GM21390 (cell line): ENCODE measurements at regions not wholly inside any gene's neighbourhood (a gene's known extent, or its start where the extent isn't known, plus 50 kb on each side); places are given as distances from the start of the nearest gene placed in this dataset.

ENCODE experiments used
- ATAC-seq: cut with Tn5 transposase; IDR thresholded peaks from one replicate; pipeline ENCODE4 v1.9.1; 2021; ENCODE audit not compliant: unreplicated experiment

DNA sequence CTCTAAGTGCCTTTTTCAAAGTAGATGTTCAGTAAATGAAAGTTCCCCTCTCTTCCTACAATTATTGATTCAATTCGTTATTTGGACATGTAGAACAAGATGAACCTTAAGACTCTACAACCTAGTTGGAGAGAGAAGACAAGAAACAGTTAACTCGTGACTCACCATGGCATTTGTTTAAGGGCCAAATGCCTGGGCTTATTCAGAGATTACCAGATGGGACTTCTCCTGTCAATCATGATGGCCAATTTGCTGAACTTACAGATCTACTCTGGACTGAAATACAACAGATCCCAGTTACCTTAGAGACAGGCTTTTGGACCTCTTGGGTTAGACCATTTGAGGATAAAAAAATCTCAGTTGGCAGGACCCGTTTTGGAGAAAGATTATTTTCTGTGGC is 93.5 kb downstream of the C1orf94 start:
- no peak for ATAC-seq

DNA sequence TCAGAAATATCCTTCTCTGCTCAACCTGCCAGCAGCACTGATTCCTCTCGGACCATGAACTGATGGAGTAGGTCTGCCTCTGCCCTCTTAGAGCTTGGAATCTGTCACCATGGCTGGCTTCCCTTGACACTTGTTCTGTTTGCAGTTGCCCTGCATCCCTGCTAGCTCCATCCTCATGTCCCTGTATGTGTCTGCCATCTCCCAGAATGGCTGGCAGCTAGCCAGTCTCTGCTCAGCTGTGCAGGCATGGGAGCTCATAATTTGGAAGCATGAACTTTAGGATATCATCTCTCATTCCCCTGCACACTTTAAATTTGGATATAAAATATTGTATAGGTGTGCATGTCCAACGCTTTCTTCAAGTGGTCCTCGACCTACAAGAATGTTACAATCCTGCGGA is 95.4 kb downstream of the C1orf94 start:
- ATAC-seq = no peak

DNA sequence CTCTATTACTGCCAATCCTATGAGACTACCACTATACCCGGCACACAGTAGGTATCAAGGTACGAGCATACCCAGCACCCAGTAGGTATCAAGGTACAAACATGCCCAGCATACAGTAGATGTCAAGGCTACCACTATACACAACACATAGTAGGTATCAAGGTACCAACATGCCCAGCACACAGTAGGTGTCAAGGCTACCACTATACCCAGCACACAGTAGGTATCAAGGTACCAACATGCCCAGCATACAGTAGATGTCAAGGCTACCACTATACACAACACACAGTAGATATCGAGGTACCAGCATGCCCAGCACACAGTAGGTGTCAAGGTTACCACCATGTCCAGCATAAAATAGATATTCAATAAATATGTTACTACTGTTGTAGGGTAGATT is 98.4 kb downstream of the C1orf94 start:
- ATAC-seq = no peak

DNA sequence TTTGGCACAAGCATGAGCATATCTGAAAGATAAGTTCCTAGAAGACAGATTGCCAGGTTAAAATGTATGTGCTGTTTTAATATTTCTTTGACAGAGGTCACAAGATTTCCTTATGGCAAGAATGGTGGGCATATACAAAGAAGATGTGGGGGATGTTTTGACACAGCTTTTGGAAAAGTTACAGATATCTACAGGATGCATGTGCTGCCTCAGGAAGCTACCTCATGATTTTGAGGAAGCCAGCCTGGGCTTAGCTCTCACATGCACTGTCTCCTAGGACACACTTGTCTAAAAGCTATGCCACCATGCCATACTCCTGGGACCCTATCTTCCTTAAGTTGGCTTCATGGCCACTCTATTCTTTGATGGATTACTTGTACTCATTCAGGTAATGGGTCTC is 99.9 kb downstream of the C1orf94 start:
- no peak for ATAC-seq

DNA sequence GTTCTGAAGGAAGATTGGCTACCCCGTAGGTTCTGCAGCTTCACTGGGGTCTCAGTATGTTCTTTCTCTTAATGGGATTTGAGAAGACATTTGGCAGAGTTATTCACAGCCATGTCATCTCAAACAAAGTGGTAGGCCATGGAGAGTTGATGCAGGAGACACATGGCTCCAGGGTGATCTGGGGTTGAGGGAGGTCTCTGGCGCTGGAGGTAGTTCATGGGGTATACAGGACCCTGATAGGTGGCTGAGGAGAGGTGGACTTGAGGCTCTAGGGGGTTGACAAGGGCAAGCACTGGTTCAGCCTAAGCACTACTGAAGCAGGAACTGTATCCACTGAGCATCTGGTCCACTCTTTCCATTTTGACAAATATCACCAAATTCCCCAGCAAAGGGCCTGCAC is 100.4 kb downstream of the C1orf94 start:
- no peak for ATAC-seq

DNA sequence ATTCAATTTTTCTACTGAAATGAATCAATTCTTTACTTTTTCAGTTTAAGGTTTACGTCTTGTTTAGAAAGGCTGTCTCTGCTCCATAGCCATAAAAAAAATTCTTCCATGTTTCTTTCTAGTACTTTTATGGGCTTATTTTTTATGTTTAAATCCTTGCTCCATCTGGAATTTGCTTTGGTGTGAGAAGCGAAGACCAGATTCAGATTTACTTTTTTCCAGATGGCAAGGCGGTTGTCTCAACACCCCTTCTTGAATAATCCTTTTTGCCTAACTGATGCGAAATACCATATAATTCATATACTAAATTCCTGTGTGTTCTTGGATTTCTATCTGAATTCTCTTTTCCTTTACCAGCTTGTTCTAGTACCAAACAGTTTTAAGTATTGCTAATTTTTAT is 101.5 kb downstream of the C1orf94 start:
- no peak for ATAC-seq

DNA sequence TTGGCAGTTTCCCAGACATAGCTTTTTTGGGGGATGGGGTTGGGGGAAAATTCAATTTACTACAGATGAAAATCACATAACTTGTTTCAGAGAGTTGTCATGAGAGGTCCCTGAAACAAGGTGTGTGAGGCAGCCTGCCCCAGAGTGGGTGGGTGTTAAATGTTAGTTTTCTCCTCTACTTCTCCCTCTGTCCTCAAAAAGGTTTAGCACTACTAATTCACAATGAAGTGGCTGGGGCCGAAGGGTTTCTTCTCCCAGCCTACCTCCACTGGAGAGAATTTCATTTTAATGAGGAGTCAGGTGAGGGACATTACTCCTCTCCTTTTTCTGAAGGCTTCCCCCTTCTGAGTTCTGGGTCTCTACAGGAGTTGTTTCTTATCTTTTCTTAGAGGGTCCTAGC is 103.3 kb downstream of the C1orf94 start:
- ATAC-seq = no peak

DNA sequence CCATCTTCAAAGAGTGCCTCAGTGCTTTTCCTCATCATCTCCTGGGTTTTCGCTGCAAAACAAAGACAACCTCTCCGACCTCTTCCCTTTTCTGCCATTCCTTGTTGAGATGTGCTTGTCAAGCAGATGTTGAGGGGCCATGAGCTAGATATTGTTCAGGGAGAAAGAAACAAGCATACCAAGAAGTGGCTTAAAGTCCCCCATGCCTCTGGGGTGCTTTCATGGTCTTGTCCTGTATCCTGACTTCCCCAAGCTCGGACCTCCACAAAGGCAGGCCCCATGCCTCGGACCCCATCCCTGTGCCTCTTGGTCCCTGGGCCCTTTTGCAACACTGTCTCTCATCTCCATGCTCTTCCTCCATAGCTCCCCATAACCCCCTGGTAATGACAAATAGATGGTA is 103.8 kb downstream of the C1orf94 start:
- ATAC-seq = no peak

DNA sequence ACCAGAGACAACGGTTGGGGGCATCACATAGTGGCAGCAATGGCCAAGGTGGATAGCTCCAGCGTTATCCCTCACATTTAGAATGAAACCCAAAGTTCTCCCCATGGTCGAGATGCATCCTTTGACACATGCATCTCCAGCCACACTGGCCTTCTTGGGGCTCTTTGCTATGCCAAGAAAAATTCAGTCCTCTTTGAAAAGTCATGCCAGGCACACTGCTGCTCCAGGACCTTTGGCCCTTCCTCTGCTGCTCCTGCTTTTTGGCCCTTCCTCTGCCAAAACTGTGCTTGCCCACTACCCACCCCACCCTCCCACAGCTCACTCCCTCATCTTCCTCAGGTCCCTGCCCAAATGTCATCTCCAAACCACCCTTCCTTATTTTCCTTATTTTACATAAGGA is 106.4 kb downstream of the C1orf94 start:
- no peak for ATAC-seq

DNA sequence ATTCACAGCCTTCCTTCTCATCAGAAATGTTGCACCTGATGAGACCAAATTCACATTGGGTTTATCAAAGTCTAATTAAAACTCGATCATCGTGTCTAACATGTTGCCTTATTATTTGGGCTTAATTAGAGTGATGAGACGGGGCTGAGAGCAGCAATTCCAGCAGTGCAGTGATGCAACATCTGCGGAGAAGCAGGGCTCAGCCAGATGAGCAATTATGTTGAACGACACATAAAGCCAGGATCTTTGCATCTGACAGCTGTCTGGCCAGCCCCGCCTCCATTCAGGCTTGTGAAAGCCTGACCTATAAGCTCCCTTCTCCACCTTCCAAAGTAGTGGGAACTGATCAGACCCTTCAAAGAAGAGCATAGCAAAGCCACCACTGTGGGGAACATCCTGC is 109.8 kb downstream of the C1orf94 start:
- ATAC-seq = no peak

DNA sequence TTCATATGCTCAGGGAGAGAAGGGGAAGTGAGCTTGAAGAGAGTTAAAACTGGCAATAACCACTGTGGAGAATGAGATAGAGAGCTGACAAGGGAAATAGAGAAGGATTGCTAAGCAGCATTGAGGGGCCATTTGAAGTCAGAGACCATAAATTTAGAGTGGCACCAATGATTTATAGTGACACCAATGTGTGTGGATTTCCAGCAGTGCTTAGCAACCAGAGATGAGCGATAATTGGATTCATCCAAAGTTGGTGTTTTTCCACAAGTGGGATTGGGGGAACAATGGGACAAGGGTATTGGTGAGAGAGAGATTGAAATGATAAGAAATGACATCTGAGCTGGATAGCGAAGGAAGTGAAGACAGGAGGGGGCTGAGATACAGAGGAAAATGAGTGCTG is 114.1 kb downstream of the C1orf94 start:
- ATAC-seq = no peak

DNA sequence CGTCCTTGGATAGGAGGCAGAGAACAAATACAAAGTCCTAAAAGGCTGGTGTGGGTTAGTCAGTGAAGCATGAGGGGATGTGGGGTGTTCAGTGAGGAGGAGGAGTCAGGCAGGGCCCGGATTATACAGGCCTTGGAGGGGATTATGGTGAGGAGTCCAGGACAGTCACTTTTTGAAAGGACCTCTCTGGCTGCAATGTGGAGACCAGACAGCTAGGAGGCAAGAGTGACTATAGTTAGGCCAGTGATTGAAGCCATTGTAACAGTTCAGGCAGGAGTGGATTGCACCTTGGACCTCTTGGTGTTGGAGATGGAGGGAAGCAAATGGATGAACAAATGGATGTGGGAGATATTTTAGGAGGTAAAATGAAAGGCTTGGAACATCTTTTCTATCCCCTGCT is 115.8 kb downstream of the C1orf94 start:
- no peak for ATAC-seq

DNA sequence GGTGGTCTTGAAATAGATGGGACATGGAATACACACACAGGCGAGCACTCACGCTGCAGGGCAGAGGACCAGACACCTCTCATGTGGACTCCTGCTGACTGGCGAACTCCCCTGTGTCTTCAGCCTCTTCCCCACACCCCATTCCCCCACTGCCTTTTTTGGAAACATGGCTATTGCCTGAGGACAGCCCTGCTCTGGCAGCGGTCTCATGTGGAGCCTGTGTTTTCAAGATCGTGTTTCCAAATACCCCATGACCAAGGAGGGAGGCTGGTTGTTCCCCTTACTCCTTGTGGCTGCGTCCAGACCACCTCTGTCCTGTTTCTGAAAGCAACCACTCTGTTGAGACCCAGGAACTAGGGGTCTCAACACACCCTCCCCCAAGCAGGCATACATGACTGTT is 119.4 kb downstream of the C1orf94 start:
- no peak for ATAC-seq

DNA sequence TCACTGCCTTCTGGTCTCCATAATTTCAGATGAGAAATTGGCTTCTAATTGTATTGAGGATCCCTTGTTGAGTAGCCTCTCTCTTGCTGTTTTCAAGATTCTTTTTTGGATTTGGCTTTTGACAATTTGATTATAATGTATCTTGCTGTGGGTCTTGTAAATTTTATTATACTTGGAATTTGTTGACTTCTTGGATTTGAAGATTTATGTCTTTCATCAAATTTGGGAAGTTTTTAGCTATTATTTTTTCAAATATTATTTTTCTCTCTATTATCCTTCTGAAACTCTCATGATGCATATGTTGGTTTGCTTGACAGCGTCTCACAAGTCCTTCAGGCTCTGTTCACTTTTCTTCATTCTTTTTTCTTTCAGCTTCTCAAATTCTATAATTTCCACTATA is 126.1 kb downstream of the C1orf94 start:
- ATAC-seq = no peak

DNA sequence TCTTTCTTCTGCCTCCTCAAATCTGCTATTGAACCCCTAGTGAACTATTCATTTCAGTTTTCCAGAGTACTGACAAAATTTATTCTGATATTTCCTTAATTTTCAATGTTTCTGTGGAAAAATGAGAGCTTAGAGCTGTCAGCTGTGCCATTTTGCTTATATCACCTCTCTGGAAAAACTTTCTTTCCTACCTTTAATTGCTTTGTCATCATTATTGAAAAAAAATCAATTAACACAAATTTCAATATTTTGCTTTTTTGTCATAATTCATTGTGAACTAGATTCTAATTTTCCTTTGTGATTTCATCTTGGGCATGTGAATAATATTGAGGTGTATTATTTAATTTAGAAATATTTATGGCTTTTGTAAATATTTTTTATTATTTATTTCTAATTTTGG is 126.5 kb downstream of the C1orf94 start:
- no peak for ATAC-seq

DNA sequence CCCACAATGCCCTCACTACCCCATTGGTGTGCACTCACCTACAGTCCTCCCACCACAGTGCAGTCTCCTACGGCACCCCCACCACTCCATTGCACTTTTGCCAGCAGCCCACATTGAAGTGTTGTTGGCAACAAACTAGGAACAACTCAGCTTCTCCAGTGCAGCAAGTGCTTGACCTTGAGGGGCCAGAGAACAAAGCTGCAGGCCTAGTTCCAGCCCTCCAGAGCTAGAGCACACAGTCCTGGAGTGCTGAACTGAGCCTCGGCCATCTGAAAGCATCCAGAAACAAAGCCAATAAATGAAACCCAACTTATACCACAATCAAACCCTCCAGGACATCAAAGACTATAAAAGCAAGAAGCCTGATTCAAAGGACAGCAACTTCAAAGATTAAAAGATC is 129.9 kb downstream of the C1orf94 start:
- ATAC-seq = no peak

DNA sequence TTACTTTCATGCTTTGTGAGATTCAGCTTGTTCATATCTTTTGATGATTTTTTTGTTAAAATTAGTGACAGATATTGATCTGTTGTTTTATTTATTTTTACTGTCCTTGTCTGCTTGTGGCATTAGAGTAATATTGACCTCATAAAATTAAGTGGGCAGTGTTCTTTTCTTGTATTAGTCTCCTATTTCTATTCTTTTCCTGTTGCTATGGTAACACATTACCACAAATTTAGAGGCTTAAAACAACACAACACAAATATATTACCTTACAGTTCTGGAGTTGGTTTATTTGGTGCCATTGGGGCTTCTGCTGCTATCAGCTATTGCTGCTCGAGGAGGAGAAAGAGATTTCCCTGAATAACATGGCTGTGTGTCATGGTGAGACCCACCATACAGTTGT is 135.7 kb downstream of the C1orf94 start:
- no peak for ATAC-seq

DNA sequence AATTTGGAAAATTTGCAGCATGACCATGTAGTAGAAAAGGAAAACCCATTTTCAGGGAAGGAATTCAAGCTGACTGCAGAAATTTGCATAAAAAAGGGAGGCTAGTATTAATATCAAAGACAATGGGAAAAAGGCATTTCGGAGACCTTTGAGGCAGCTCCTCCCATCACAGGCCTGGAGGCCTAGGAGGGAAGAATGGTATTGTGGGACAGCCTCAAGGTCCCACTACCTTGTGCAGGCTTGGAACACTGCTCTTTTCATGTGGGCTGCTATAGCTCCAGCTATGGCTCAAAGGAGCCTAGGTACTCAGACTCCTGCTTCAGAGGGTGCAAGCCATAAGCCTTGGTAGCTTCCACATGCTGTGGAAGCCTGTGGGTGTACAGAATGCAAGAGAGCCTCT is 139.3 kb downstream of the C1orf94 start:
- ATAC-seq = no peak

DNA sequence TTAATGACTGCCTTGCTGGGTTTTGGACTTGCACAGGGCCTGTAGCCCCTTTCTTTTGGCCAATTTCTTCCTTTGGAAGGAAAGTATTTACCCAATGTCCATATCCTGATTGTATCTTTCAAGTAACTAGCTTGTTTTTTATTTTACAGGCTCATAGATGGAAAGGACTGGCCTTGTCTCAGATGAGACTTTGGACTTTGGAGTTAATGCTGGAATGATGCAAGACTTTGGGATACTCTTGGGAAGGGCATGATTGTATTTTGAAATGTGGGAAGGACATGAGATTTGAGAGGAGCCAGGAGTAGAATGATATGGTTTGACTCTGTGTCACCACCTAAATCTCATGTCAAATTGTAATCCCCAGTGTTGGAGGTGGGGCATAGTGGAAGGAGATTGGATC is 140.1 kb downstream of the C1orf94 start:
- ATAC-seq = no peak

DNA sequence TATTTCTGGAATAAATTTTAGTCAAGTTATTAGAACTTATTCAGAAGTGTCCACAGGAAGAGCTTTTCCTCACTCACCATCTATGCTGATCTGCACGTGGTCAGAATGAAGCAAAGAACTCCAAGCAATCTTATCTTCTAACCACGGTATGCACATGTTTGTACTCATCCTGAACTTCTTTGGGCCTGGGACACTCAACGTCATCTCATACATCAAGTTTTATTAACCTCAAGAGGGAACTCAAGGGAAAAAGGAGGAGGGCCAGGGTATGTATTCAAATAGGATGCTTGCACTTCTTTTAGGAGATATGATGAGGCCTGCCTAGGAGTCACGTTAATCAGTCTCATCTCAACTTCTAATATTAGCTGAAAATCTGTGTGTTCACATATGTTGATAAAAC is 142.5 kb downstream of the C1orf94 start:
- ATAC-seq = no peak

DNA sequence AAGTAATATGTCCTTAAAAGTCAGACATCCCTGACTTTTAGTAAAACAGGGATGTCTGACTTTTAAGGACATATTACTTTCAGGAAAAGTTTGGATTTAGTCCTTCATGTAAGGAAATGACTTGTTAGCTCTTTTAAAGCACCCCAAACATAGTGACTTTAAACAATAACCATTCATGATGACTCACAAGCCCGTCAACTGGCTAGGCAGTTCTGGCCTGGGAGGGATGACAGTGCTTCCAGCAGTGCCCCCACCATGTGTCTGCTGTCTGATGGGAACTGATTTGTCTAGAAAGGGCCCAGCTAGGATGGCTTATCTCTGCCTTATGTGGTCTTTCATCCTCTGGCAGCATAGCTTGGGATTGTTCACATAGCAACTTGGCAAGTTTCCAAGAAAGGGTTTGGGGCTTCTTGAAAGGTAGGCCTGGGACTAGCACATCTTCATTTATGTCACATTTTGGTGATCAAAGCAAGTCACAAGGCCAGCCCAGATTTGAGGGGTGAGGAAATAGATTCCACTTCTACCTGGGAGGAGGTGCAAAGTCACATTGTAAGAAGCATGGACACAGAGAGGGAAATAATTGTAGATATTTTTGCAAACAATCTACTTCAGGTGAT is 143.5 kb downstream of the C1orf94 start:
- no peak for ATAC-seq

DNA sequence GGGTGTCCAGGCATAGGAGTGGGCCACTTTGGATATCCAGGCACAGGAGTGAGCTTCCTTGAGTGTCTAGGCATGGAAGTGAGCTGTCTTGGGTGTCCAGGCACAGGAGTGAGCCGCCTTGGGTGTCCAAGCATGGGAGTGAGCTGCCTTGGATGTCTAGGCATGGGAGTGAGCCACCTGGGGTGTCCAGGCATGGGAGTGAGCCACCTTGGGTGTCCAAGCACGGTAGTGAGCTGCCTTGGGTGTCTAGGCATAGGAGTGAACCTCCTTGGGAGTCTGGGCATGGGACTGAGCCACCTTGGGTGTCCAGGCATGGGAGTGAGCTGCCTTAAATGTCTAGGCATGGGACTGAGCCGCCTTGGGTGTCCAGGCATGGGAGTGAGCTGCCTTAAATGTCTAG is 146.3 kb downstream of the C1orf94 start:
- no peak for ATAC-seq

DNA sequence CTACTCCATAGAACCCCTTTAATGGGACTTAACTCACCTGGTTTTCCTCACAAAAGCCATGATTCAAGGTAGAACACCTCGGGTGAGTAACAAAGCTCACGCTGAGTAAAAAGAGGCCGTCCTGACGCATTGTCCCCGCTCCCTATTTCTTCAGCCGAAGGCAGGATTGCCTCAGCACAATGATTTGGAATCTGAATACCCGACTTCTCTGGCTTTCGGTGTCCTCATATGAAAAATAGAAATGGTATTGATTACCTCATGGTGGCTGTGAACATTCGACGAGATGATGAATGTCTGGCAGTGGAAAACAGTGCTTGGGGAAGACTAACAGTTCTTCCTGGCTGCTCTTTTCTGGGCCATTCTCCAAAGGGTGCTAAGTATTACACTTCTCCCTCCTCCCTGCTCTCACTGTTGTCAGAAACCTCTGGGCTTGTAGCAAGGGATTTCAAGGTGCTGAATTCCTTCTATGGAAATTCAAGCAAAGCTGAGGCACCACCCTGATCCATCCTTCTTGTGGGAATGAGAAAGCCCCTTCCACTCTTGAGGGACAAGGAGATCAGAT is 148.3 kb downstream of the C1orf94 start:
- no peak for ATAC-seq
